SK-N-SH treated with all-trans-retinoic acid at 6 μM for 48 hours (cell line): ENCODE measurements at regions not wholly inside any gene's neighbourhood (a gene's known extent, or its start where the extent isn't known, plus 50 kb on each side); places are given as distances from the start of the nearest gene placed in this dataset.

Experiments used
- ATAC-seq: fragments of 200-7000 bp; cut with Tn5 transposase; 3 replicates; pipeline ENCODE4 v1.9.1; 2020; ENCODE audit warnings: mild to moderate bottlenecking, moderate library complexity
- ARNTL ChIP-seq: fragments of 450-650 bp; formaldehyde crosslinking; IDR thresholded peaks from 2 replicates; pipeline ENCODE4 v1.5.0; 2020; ENCODE audit warnings: low read depth, mild to moderate bottlenecking, moderate library complexity, borderline replicate concordance
- BACH2 ChIP-seq: fragments of 250-450 bp; sonication (Bioruptor Pico); IDR thresholded peaks from 2 replicates; pipeline ENCODE4 v1.9.0; 2021; ENCODE audit warnings: mild to moderate bottlenecking, borderline replicate concordance
- CSDC2 ChIP-seq: fragments of 250-450 bp; sonication (Bioruptor Pico); IDR thresholded peaks from 2 replicates; pipeline ENCODE4 v1.5.0; 2020; ENCODE audit warnings: mild to moderate bottlenecking, moderate library complexity
- CSRNP3 ChIP-seq: fragments of 250-450 bp; sonication (Bioruptor Pico); IDR thresholded peaks from 2 replicates; pipeline ENCODE4 v1.5.1; 2021; ENCODE audit warnings: mild to moderate bottlenecking, moderate library complexity
- ESRRG ChIP-seq: fragments of 250-450 bp; sonication (Bioruptor Pico); IDR thresholded peaks from 2 replicates; pipeline ENCODE4 v1.6.1; 2021; ENCODE audit warnings: mild to moderate bottlenecking
- ISL1 ChIP-seq: fragments of 250-450 bp; sonication (Bioruptor Pico); IDR thresholded peaks from 2 replicates; pipeline ENCODE4 v2.1.2; 2022; ENCODE audit warnings: mild to moderate bottlenecking, moderate library complexity
- OSR1 ChIP-seq: fragments of 250-450 bp; sonication (Bioruptor Pico); IDR thresholded peaks from 2 replicates; pipeline ENCODE4 v1.8.0; 2022; ENCODE audit warnings: moderate library complexity, mild to moderate bottlenecking, inconsistent platforms
- PATZ1 ChIP-seq: fragments of 250-450 bp; sonication (Bioruptor Pico); IDR thresholded peaks from 2 replicates; pipeline ENCODE4 v1.8.0; 2020; ENCODE audit warnings: mild to moderate bottlenecking, moderate library complexity, borderline replicate concordance
- POU6F1 ChIP-seq: fragments of 250-450 bp; sonication (Bioruptor Pico); IDR thresholded peaks from 2 replicates; pipeline ENCODE4 v1.8.0; 2021; ENCODE audit warnings: low read depth, mild to moderate bottlenecking, moderate library complexity, borderline replicate concordance
- RARB ChIP-seq: fragments of 250-450 bp; sonication (Bioruptor Pico); IDR thresholded peaks from 2 replicates; pipeline ENCODE4 v1.8.0; 2021; ENCODE audit warnings: mild to moderate bottlenecking, moderate library complexity
- SNAI2 ChIP-seq: fragments of 250-450 bp; sonication (Bioruptor Pico); IDR thresholded peaks from 2 replicates; pipeline ENCODE4 v1.5.0; 2020; ENCODE audit warnings: mild to moderate bottlenecking, moderate library complexity
- TCF4 ChIP-seq: fragments of 250-450 bp; sonication (Bioruptor Pico); IDR thresholded peaks from 2 replicates; pipeline ENCODE4 v1.8.0; 2021; ENCODE audit warnings: mild to moderate bottlenecking, moderate library complexity, borderline replicate concordance
- TSHZ2 ChIP-seq: fragments of 250-450 bp; sonication (Bioruptor Pico); IDR thresholded peaks from 2 replicates; pipeline ENCODE4 v1.5.0; 2020; ENCODE audit warnings: mild to moderate bottlenecking, moderate library complexity
- ZC3H10 ChIP-seq: fragments of 250-450 bp; sonication (Bioruptor Pico); IDR thresholded peaks from 2 replicates; pipeline ENCODE4 v1.5.1; 2021; ENCODE audit warnings: mild to moderate bottlenecking, moderate library complexity
- ZFP3 ChIP-seq: fragments of 250-450 bp; sonication (Bioruptor Pico); IDR thresholded peaks from 2 replicates; pipeline ENCODE4 v1.5.0; 2020; ENCODE audit warnings: mild to moderate bottlenecking, moderate library complexity
- ZNF565 ChIP-seq: fragments of 450-650 bp; formaldehyde crosslinking; conservative IDR thresholded peaks from 2 replicates; pipeline ENCODE4 v1.5.0; 2020; ENCODE audit warnings: low read depth, mild to moderate bottlenecking, moderate library complexity
- ZNF70 ChIP-seq: fragments of 450-650 bp; formaldehyde crosslinking; IDR thresholded peaks from 2 replicates; pipeline ENCODE4 v1.5.0; 2020; ENCODE audit warnings: mild to moderate bottlenecking, moderate library complexity
- ZNF8 ChIP-seq: fragments of 450-650 bp; formaldehyde crosslinking; IDR thresholded peaks from 2 replicates; pipeline ENCODE4 v1.5.0; 2020; ENCODE audit warnings: mild to moderate bottlenecking, moderate library complexity

- TF ChIP-seq ARNTL (CRISPR knock-in tag): no peak
- no peak for TF ChIP-seq ZNF565 (CRISPR knock-in tag)
- no peak for TF ChIP-seq ZFP3
- TF ChIP-seq RARB (CRISPR knock-in tag): no peak
- TF ChIP-seq POU6F1 (CRISPR knock-in tag): no peak
- no peak for TF ChIP-seq ESRRG (CRISPR knock-in tag)
- TF ChIP-seq ZNF70 (CRISPR knock-in tag): no peak
- no peak for TF ChIP-seq CSDC2 (CRISPR knock-in tag)
- no peak for TF ChIP-seq OSR1 (CRISPR knock-in tag)
- TF ChIP-seq ISL1 (CRISPR knock-in tag): no peak
- no peak for TF ChIP-seq BACH2 (CRISPR knock-in tag)
- no peak for TF ChIP-seq ZNF8
- TF ChIP-seq ZC3H10 (CRISPR knock-in tag): no peak
- no peak for TF ChIP-seq TSHZ2 (CRISPR knock-in tag)
- ATAC-seq: no peak
These were observed 659.4 kb downstream of the PCDH19 start for GRCh38 chrX:99750721-99751120.

- ATAC-seq: no peak
These were observed 688.0 kb downstream of the PCDH19 start for GRCh38 chrX:99722094-99722493.

GRCh38 chrX:99719140-99719539 lies 690.9 kb downstream of the PCDH19 start:
- no peak for ATAC-seq
- TF ChIP-seq ZFP3 (no peak), POU6F1 (CRISPR knock-in tag) (no peak)

More at GRCh38 chrX:99722094-99722493, 688.0 kb downstream of the PCDH19 start:
- no peak for TF ChIP-seq CSRNP3
- TF ChIP-seq TCF4 (CRISPR knock-in tag): no peak
- no peak for TF ChIP-seq SNAI2 (CRISPR knock-in tag)
- no peak for TF ChIP-seq ISL1 (CRISPR knock-in tag)
- TF ChIP-seq ZNF8: no peak
- no peak for TF ChIP-seq ESRRG (CRISPR knock-in tag)
- no peak for TF ChIP-seq ZFP3
- no peak for TF ChIP-seq ZNF70 (CRISPR knock-in tag)
- TF ChIP-seq ARNTL (CRISPR knock-in tag): no peak
- TF ChIP-seq BACH2 (CRISPR knock-in tag): no peak
- no peak for TF ChIP-seq PATZ1 (CRISPR knock-in tag)

GRCh38 chrX:99717716-99718115 lies 692.4 kb downstream of the PCDH19 start:
- ATAC-seq: no peak

More at GRCh38 chrX:99717716-99718115, 692.4 kb downstream of the PCDH19 start:
- TF ChIP-seq ZNF70 (CRISPR knock-in tag): no peak
- TF ChIP-seq, all 23 proteins: peak for 0
